ENCODE measurements at regions not wholly inside any gene's neighbourhood (a gene's known extent, or its start where the extent isn't known, plus 50 kb on each side); places are given as distances from the start of the nearest gene placed in this dataset.

GRCh38 chr6:164246082-164246481, 831.6 kb downstream of the QKI start:
- no peak for TF ChIP-seq EZH2 (IDR thresholded peaks at IDR 0.05)
- no peak for TF ChIP-seq POLR2AphosphoS5 (IDR thresholded peaks at IDR 0.05; ENCODE audit: borderline replicate concordance, low read depth, low read length)
